ENCODE measurements at regions not wholly inside any gene's neighbourhood (a gene's known extent, or its start where the extent isn't known, plus 50 kb on each side); places are given as distances from the start of the nearest gene placed in this dataset.

DNA sequence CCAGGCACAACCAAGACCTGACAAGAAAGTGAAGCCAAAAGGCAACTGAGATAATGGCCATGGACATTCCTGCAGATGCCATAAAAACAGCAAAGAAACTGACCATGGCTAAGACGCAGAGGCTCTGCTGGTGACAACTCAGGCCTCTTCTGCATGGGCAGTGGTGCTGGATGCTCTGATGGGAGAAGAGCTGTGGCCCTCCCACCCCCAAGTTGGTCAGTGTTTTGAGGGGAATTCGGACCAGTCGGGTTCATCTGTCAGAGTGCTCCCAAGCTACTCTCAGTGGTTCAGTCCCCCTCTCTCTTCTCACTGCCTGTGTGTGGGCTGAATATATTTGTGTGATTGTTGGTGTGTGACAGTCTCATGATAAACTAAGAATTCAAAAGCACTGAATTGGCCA lies 79.0 kb upstream of the GPR26 start:
- DNase-seq (ENCODE audit: low read depth in 3 of 3, low spot score in 1 of 3), result no peak

DNA sequence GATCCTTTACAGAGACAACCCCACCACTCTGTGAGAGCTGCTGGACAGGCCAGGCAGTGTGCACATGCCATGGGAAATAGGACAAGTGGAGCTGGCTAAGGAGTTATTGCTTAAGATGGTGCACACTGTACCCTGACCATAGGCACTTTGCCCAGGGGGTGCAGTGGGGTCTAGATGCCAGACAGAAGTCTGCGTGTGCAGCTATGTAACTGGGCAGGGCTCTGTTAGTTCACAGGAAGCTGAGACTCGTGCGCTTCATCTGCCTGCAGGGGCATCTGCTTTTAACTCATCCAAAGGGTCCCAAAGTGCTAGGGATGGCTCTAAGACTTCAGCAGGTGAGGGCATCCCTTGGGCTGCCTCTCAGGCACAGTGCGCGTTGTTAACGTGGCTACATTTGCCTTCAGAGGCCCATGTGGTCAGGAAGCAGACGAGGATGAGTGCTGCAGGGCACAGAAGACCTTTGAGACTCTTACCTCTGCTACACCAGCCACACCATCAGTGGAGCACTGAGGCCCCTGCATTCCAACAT lies 77.7 kb upstream of the GPR26 start:
- no peak for DNase-seq (ENCODE audit: low read depth in 3 of 3, low spot score in 1 of 3)

DNA sequence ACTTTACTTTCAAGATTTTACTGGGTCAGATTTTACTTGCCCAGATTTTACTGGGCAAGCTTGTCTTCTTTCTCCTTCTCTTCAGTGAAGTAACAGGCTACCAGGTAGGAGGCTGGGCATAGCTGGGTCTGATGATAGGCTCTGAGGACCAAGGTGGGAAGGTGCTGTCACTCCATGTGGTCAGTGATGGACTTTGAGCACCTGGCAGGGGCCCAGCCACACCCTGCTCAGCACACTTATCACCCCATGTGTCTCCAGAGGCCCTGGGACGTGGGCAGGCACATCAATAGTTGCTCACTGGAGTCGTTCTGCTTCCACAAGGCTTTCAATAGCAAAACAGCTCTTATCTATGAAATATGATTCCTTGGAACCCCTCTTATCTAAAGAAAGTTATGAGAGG lies 70.5 kb upstream of the GPR26 start:
- no peak for DNase-seq (ENCODE audit: low read depth in 3 of 3, low spot score in 1 of 3)

DNA sequence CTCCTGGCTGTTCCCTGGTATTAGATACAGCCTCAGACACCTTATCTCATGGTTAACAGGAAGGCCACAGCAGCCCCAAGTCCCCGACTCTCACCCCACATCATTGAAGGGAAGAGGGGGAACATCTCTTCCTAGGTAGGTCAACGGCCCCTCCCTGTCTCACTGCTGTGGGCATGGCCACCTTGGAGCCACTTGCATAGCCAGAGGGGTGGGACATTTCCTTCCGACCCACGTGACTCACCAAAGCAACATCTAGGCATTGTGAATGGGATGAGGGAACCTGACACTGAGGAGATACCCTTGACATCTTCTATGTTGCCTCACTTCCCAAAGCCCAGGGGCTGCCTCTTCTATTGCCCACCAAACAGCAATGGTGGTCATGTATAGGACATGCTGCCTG lies 68.5 kb upstream of the GPR26 start:
- no peak for DNase-seq (ENCODE audit: low read depth in 3 of 3, low spot score in 1 of 3)

DNA sequence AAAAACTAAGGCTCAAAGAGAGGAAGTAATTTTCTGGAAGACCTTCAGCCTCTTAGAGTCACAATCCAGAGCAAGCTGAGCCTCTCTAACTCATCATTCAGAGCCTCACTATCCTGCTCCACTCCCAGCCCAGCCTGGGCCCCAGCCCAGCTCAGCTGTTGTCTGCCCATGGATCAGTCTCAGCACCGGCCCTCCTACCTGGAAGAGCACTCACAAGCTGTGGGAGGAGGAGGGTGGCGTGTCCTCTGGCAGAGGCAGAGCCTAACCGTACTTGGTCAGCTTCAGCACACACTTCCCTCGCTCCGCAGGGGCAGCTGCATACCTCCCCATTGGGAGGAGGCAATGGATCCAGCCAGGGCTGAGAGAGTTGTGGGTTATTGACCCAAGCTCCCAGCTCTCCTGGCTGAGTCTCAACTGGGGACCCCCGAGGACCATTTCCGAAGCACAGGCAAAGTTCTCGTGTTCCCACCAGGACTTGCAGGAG lies 66.7 kb upstream of the GPR26 start:
- no peak for DNase-seq (ENCODE audit: low read depth in 3 of 3, low spot score in 1 of 3)

DNA sequence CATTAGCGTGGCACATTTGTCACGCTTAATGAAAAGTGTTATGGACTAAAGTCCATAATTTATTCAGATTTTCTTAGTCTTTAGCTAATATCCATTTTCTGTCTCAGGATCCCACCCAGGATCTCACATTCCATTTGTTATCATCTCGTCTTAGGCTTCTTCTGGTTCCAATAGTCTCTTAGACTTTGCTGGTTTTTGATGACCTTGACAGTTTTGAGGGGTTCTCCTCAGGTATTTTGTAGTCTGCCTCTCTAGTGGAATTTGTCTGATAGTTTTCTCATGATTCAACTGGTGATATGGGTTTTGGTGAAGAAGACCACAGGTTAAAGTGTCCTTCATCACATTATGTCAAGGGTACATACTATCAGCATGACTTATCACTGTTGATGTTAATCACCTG lies 66.0 kb upstream of the GPR26 start:
- no peak for DNase-seq (ENCODE audit: low read depth in 3 of 3, low spot score in 1 of 3)

DNA sequence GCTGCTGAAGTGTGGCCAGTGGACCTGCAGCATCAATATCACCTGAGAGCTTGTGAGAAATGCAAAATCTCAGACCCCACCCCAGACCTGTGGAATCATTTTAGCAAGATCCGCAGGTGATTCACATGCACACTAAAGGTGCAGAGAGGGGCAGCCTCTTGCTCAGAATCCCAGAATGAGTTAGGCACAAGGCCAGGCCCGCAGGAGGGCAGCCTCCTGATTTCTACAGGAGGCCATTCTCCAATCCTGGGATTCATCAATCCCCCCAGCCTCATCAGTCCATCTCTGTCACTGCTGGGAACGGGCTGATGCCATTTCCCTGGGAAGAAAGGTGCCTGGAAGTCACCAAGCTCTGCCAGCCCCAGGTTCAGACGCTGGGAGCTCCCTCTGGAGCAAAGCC lies 63.0 kb upstream of the GPR26 start:
- DNase-seq (ENCODE audit: low read depth in 3 of 3, low spot score in 1 of 3), result no peak

DNA sequence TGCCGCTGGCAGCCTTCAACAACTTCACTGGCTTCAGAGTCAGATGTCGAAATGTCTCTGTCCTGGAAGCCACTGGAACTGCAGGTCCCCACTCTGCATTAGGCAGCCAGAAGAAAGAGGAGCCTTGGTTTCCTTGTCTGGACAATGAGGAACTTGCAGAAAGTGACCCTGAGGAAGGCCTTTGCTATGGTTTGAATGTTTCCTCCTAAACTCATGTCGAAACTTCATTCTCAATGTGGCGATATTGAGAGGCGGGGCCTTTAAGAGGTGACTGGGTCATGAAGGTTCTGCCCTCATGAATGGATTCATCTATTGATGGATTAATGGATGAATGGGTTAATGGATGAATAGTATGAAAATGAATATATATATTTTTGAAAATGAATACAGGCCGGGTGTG lies 61.6 kb upstream of the GPR26 start:
- no peak for DNase-seq (ENCODE audit: low read depth in 3 of 3, low spot score in 1 of 3)

DNA sequence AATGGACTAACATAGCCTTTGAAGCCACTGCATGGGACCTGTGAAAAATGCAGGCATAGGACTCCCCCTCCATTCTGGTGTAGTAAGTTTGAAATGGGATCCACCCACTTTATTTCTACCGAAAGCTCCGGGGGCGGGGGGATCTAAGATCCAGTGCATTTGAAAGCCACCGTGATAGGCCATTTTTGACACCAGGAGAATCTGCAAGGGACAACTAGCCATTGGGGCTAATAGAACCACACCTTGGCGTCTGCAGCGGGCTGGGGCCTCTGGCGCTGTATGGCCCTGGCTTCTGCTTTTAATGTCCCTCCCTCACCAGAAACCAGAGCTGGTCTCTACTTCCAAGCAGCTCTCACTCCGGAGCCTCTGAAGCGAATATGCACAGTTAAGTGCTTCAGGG lies 60.1 kb upstream of the GPR26 start:
- no peak for DNase-seq (ENCODE audit: low read depth in 3 of 3, low spot score in 1 of 3)

DNA sequence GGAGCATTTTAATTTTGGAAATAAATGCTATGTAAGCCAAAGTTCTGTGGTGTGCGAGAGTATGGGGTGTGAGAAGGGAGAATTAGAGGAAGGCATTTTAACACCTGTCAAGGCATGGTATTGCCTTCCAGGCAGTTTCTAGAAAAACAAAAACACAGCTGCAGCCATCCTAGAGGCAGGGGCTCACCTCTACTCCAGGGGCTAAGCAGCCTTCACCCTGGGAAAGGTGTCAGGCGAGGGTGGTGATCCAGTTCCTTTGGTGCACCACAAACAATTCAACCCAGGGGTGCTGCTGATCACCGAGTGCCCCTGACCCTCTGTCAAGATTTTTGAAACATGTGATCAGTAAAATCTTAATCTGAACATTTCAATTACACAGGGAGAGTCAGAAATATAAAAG lies 59.2 kb upstream of the GPR26 start:
- DNase-seq (ENCODE audit: low read depth in 3 of 3, low spot score in 1 of 3), result no peak

DNA sequence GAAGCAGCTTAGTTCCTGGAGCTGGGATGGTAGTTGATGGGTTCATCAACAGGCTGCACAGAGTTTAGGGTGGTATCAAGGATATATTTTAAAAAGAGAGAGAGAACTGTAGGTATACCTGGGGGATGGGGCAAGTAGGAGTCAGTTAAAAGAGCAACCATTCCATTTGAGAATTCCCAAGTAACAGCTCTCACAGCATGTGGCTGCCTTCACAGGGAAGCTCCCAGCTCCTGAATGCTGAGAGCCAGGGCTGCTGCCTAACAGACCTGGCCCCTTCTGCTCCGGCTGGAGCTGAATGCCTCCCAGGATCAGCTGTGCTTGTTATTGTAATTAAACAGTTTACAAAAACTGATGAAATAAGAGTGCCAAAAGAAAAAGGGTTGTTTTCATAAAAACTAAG lies 58.8 kb upstream of the GPR26 start:
- no peak for DNase-seq (ENCODE audit: low read depth in 3 of 3, low spot score in 1 of 3)

DNA sequence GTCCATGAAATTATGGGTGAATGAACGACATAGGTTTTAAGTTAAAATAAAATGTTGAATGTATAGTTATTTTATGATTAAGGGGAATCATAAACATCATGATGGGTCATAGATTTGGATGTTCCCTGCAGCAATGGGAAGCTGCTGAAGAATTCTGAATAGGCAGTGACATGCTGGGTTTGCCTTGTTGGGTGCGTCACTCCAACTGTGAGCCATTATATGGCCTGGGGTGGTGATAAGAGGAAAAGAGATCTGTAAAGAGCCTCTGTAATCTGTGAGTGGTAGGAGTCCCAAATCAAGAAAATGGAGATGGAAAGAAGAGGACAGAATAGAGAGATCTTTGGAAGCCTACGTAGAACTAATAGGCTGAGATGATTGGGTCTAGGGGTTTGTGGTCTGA lies 58.1 kb upstream of the GPR26 start:
- no peak for DNase-seq (ENCODE audit: low read depth in 3 of 3, low spot score in 1 of 3)

DNA sequence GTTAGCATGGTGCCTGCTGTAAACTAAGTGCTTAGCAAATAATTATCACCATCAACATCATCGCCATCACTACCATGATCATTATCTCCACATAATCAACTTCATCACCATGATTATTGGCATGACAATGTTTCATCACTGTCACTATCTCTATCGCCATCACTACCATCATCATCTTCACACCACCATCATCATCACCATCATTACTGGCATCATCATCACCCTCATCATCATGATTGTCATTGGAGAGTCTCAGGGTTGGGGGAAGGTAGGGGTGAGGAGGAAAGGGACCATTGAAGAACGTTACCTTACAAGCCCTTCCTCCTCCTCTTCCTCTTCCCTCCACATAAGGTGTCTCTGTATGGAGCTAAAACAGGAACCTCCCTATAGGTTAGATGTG lies 54.9 kb upstream of the GPR26 start:
- DNase-seq (ENCODE audit: low read depth in 3 of 3, low spot score in 1 of 3), result no peak

DNA sequence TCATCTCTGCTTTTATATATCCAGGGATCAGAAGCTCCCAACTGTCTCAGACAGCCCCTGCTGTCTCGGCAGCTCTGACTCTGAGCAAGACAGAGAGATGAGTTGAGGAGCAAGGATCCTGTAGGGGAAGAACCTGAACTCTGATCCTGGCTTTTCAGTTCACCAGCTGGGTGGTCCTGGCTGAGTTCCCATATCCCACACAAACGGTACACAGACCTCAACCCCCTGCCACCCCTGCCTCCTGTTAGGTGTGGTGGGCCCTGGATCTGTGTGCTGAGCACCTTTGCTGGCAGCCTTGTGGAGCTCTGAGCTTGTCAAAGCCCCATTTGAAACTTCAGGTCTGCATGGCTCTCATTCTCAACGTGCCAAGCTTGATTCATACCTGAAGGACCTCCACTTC lies 54.3 kb upstream of the GPR26 start:
- DNase-seq (ENCODE audit: low read depth in 3 of 3, low spot score in 1 of 3), result no peak

DNA sequence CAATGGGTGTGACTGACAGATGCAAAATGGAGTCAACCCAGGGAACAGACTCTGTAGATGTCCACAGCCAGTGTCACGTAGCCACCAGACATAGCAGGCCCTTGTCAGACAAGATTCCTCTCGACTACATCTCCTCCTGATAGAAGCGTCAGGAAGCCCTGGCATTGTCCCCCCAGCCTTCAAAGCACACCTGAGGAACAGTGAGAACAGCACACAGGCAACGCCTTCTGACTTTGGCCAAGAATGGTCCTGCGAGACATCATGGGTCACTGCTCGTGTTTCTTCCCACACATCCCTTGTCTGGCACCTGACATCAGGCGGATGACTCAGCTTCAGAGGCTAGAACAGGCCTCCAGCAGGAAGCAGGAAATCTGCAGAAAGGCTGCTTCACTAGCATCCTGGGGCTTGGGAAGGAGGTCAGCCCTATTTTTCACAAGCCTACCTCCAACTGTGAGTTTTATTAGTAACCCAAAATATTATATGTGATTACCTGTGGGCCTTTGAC lies 52.8 kb upstream of the GPR26 start:
- DNase-seq (ENCODE audit: low read depth in 3 of 3, low spot score in 1 of 3), result no peak

DNA sequence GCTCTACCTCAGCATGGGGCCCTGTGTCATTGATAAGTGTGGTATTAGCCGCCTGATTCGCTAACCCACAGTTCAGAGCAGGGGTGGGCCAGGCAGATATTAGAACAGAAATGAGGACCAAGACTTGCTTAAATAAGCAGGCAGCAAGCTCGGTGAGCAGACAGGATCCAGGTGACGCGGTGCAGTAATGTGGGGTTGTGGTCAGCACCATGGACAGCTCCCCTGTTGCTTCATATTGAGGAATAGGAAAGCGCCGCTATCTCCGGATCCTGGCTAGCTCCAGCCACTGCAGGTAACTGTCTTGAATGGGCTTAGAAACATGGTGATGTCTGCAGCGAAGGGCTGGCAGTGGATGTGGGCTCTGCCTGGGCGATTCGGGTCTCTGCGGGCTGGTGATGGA lies 51.3 kb upstream of the GPR26 start:
- peak in 1 of 3 donors; percentile 8 for DNase-seq (ENCODE audit: low read depth in 3 of 3, low spot score in 1 of 3)
